Cardiac fibroblast (primary cell): ENCODE measurements at regions not wholly inside any gene's neighbourhood (a gene's known extent, or its start where the extent isn't known, plus 50 kb on each side); places are given as distances from the start of the nearest gene placed in this dataset.

ENCODE experiments used
- DNase-seq, 2 donors: peaks; one replicate each; pipeline versions ENCODE4 v3.0.0 to v3.0.0-alpha.2; 2010; ENCODE audit warnings: low read depth in 2 of 2
- H3K4me3 ChIP-seq, 2 donors: replicated peaks in 1 of 2; 1 replicate in 1 of 2; 2 replicates in 1 of 2; pipeline ENCODE4 v1.5.1; 2011; ENCODE audit warnings: low read depth in 2 of 2, low read length in 2 of 2, mild to moderate bottlenecking in 2 of 2, moderate library complexity in 1 of 2
- CTCF ChIP-seq: IDR thresholded peaks from one replicate; pipeline ENCODE4 v1.5.1; 2011; ENCODE audit warnings: low read depth, mild to moderate bottlenecking, low read length, inconsistent platforms

- no peak for TF ChIP-seq CTCF
- H3K4me3 ChIP-seq: no peak overlapping the region
- no peak for DNase-seq
These were observed 251.8 kb upstream of the GALNTL6 start for GRCh38 chr4:171561419-171561818.

GRCh38 chr4:171553961-171554360 is 259.2 kb upstream of the GALNTL6 start:
- DNase-seq: no peak
- no peak overlapping the region for H3K4me3 ChIP-seq
- TF ChIP-seq CTCF: no peak

GRCh38 chr4:171542640-171543039 is 270.6 kb upstream of the GALNTL6 start:
- no peak for TF ChIP-seq CTCF
- DNase-seq: no peak
- H3K4me3 ChIP-seq: no peak overlapping the region

GRCh38 chr4:171538601-171539100 is 274.6 kb upstream of the GALNTL6 start:
- DNase-seq: no peak
- no peak overlapping the region for H3K4me3 ChIP-seq
- no peak for TF ChIP-seq CTCF

GRCh38 chr4:171534391-171534790 is 278.8 kb upstream of the GALNTL6 start:
- no peak for DNase-seq
- no peak for TF ChIP-seq CTCF
- H3K4me3 ChIP-seq: no peak overlapping the region

GRCh38 chr4:171532968-171533367 is 280.2 kb upstream of the GALNTL6 start:
- no peak overlapping the region for H3K4me3 ChIP-seq
- no peak for DNase-seq
- no peak for TF ChIP-seq CTCF

GRCh38 chr4:171524903-171525302 is 288.3 kb upstream of the GALNTL6 start:
- no peak overlapping the region for H3K4me3 ChIP-seq
- no peak for DNase-seq
- no peak for TF ChIP-seq CTCF
